ENCODE measurements at regions not wholly inside any gene's neighbourhood (a gene's known extent, or its start where the extent isn't known, plus 50 kb on each side); places are given as distances from the start of the nearest gene placed in this dataset.
A peak's percentile ranks its signal among the peaks of the same experiment; 100 is the strongest.
"Not testable (repeated sequence)": the region's sequence is repeated elsewhere in the genome, so short reads cannot be mapped to it uniquely, and the experiment has no call there.

- DNase-seq: no peak
Observed at GRCh38 chr1:240722788-240723187, 110.8 kb upstream of the GREM2 start.

GRCh38 chr1:240720976-240721375 is 109.0 kb upstream of the GREM2 start:
- no peak for DNase-seq

- DNase-seq: no peak
Observed at GRCh38 chr1:240719953-240720700, 108.2 kb upstream of the GREM2 start.

- not testable (repeated sequence) for DNase-seq
Observed at GRCh38 chr1:240716538-240716937, 104.6 kb upstream of the GREM2 start.

GRCh38 chr1:240714568-240715292 is 102.8 kb upstream of the GREM2 start:
- DNase-seq: no peak

- DNase-seq: no peak
Observed at GRCh38 chr1:240712014-240712731, 100.2 kb upstream of the GREM2 start.

- no peak for DNase-seq
Observed at GRCh38 chr1:240711020-240711419, 99.1 kb upstream of the GREM2 start.

- DNase-seq: no peak
Observed at GRCh38 chr1:240709676-240710075, 97.7 kb upstream of the GREM2 start.

GRCh38 chr1:240706150-240706935 is 94.4 kb upstream of the GREM2 start:
- DNase-seq: no peak

- no peak for DNase-seq
Observed at GRCh38 chr1:240705579-240705978, 93.6 kb upstream of the GREM2 start.

GRCh38 chr1:240701412-240701811 is 89.5 kb upstream of the GREM2 start:
- no peak for DNase-seq

GRCh38 chr1:240695416-240695815 is 83.5 kb upstream of the GREM2 start:
- no peak for DNase-seq

GRCh38 chr1:240693844-240694243 is 81.9 kb upstream of the GREM2 start:
- no peak for DNase-seq

- no peak for DNase-seq
Observed at GRCh38 chr1:240693036-240693435, 81.1 kb upstream of the GREM2 start.

GRCh38 chr1:240691909-240692705 is 80.2 kb upstream of the GREM2 start:
- DNase-seq: peak; percentile 65

- DNase-seq: no peak
Observed at GRCh38 chr1:240691501-240691900, 79.5 kb upstream of the GREM2 start.

- DNase-seq: no peak
Observed at GRCh38 chr1:240687820-240688219, 75.9 kb upstream of the GREM2 start.

GRCh38 chr1:240683576-240683975 is 71.6 kb upstream of the GREM2 start:
- DNase-seq: no peak

GRCh38 chr1:240682859-240683242 is 70.9 kb upstream of the GREM2 start:
- DNase-seq: no peak

- no peak for DNase-seq
Observed at GRCh38 chr1:240682166-240682858, 70.4 kb upstream of the GREM2 start.

GRCh38 chr1:240672132-240672811 is 60.3 kb upstream of the GREM2 start:
- no peak for DNase-seq

Measured in NCI-H1694 treated with DMSO at 0.1 percent for 48 hours (cell line).